ENCODE measurements at regions not wholly inside any gene's neighbourhood (a gene's known extent, or its start where the extent isn't known, plus 50 kb on each side); places are given as distances from the start of the nearest gene placed in this dataset.
"Not testable (repeated sequence)": the region's sequence is repeated elsewhere in the genome, so short reads cannot be mapped to it uniquely, and the experiment has no call there.

GRCh38 chr4:4644277-4644676, 102.4 kb upstream of the STX18 start:
- not testable (repeated sequence) for TF ChIP-seq CTCF (conservative IDR thresholded peaks at IDR 0.05); EZH2 (IDR thresholded peaks at IDR 0.05; ENCODE audit: low read depth)

All from PC-9 (cell line).